ENCODE measurements at regions not wholly inside any gene's neighbourhood (a gene's known extent, or its start where the extent isn't known, plus 50 kb on each side); places are given as distances from the start of the nearest gene placed in this dataset.

GRCh38 chr4:28426251-28426650 lies 1565.6 kb downstream of the STIM2 start:
- ChIA-PET POLR2A (no interaction called here), CTCF (no interaction called here)
- no peak overlapping the region for H2AFZ ChIP-seq (ENCODE audit: low read depth)

More at GRCh38 chr4:28426251-28426650, 1565.6 kb downstream of the STIM2 start:
- H3K4me1 ChIP-seq (ENCODE audit: control insufficient read depth in 1 of 2, insufficient read depth in 2 of 2, low read depth in 1 of 2, low read length in 1 of 2) = no peaks in the 10 kb centered on the region
- no peaks in the 10 kb centered on the region for H3K27me3 ChIP-seq (ENCODE audit: insufficient read depth)
- no peaks in the 10 kb centered on the region for H3K79me2 ChIP-seq (ENCODE audit: insufficient read depth)
- WGBS (ENCODE audit: low lambda C conversion rate) = 8% methylated on average over 1 of the region's 1 CpG
- H3K9me2 ChIP-seq = no peaks in the 10 kb centered on the region
- no peak for DNase-seq
- TF ChIP-seq PBX3 (IDR thresholded peaks at IDR 0.05) (no peak), MEF2A (IDR thresholded peaks at IDR 0.05; ENCODE audit: borderline replicate concordance, low read depth) (no peak), RCOR1 (IDR thresholded peaks at IDR 0.05; ENCODE audit: low read length) (no peak), CTCF (IDR thresholded peaks at IDR 0.05) (no peak), USF1 (IDR thresholded peaks at IDR 0.05; ENCODE audit: borderline replicate concordance, low read depth) (no peak), GABPA (IDR thresholded peaks at IDR 0.05; ENCODE audit: low read depth) (no peak), IRF3 (IDR thresholded peaks at IDR 0.05; ENCODE audit: low read depth, low read length) (no peak), RAD21 (IDR thresholded peaks at IDR 0.05; ENCODE audit: low read length) (no peak), MXI1 (IDR thresholded peaks at IDR 0.05; ENCODE audit: low read depth, low read length) (no peak), SMC3 (IDR thresholded peaks at IDR 0.05; ENCODE audit: low read depth, low read length) (no peak), TAF1 (IDR thresholded peaks at IDR 0.05; ENCODE audit: borderline replicate concordance, low read depth, low read length) (no peak), NFIC (IDR thresholded peaks at IDR 0.05; ENCODE audit: borderline replicate concordance) (no peak), TEAD4 (IDR thresholded peaks at IDR 0.05; ENCODE audit: borderline replicate concordance, insufficient read depth) (no peak), FOSL2 (IDR thresholded peaks at IDR 0.05; ENCODE audit: borderline replicate concordance, low read depth) (no peak), ZBTB33 (IDR thresholded peaks at IDR 0.05; ENCODE audit: borderline replicate concordance, low read depth) (no peak), ELF1 (IDR thresholded peaks at IDR 0.05) (no peak), YY1 (IDR thresholded peaks at IDR 0.05; ENCODE audit: low read depth) (no peak)
- no peaks in the 10 kb centered on the region for H4K20me1 ChIP-seq (ENCODE audit: insufficient read depth)
- H3K4me3 ChIP-seq (ENCODE audit: low read depth in 2 of 2, low read length in 1 of 2) = no peak overlapping the region
- no peaks in the 10 kb centered on the region for H3K36me3 ChIP-seq (replicated peaks in 1 of 2; ENCODE audit: control insufficient read depth in 1 of 2, insufficient read depth in 2 of 2, low read length in 1 of 2)
- H3F3A ChIP-seq (replicated peaks; ENCODE audit: insufficient read depth) = peaks cover 14% of the 10 kb centered on the region
- no peak overlapping the region for H3K27ac ChIP-seq (ENCODE audit: low read depth in 2 of 2, low read length in 1 of 2)
- no peak overlapping the region for H3K4me2 ChIP-seq
- H3K9me3 ChIP-seq = no peaks in the 10 kb centered on the region
- no peak overlapping the region for H3K9ac ChIP-seq

Data from SK-N-SH (cell line).